ENCODE measurements at regions not wholly inside any gene's neighbourhood (a gene's known extent, or its start where the extent isn't known, plus 50 kb on each side); places are given as distances from the start of the nearest gene placed in this dataset.

DNA sequence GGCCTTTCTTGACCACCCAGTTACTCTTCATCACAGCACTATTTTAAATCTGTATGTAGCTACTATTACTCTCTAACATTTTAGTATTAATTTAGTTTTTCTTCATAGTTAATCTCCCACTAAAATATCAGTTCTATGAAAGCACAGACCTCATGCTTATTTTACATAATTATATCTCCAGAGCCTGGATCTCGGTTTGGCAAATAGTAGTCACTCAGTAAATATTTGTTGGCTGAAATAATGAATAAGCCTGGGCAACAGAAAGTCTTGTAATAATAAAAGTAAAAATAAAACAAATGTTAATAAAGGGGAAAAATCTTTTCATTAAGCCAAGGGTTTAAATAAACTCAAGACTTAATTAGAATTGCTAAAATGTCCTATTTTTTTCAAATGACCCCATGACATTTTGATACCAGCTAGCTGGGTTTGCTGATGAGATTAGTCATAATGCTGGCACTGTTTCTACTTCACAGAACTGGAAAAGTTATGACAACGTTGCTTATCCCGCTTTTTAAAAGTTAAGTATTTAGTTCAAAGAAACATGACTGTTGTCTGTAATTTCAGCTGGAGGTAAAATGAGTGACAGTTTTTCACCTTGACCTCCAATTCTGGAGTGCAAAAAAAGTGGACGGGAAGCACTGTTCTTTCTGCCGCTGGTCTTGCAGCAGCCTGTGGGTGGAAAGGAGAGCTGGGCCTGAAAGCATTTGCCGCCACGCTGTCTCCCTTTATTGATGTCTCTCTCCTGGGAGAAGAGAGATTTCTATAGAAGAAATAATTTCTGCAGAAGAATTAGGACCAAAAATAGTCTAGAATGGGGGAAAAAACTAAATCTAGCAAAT, 85.2 kb upstream of the SPATA13 start:
- DNase-seq, result no peak
- Histone ChIP-seq H3K27ac (ENCODE audit: low read length) (no peak overlapping the region), H3K36me3 (ENCODE audit: control insufficient read depth, insufficient read depth, low read length) (no peaks in the 10 kb centered on the region), H3K4me1 (ENCODE audit: control insufficient read depth, insufficient read depth, low read length) (peaks cover 4% of the 10 kb centered on the region), H3K4me3 (ENCODE audit: low read length) (no peak overlapping the region), H3K9me3 (replicated peaks; ENCODE audit: control insufficient read depth, low read depth, low read length) (no peaks in the 10 kb centered on the region), H3K27me3 (ENCODE audit: control insufficient read depth, insufficient read depth, low read length) (no peaks in the 10 kb centered on the region)
- 37% methylated on average over 2 of the region's 7 CpGs for WGBS (ENCODE audit: insufficient coverage)

DNA sequence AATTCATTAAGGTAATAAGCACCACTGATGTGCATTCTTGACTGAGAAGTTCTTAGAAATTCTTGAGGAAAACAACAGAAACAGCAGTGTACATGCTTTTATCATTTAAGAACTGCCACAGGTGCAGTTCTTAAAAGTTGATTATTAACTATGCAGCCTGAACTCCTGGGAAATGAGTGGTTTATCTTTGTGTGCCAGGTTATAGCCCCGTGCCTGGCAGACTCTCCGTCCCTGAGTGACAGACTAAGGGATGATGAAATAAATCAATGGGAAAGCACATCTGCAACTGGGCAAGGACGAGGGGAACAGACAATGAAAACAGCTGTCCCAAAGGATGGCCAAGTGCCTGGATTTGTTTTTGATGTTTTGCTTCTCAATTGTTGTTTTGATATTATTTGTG, 84.4 kb upstream of the SPATA13 start:
- H3K27me3 ChIP-seq (ENCODE audit: control insufficient read depth, insufficient read depth, low read length), result no peaks in the 10 kb centered on the region
- no peak overlapping the region for H3K27ac ChIP-seq (ENCODE audit: low read length)
- no peaks in the 10 kb centered on the region for H3K9me3 ChIP-seq (replicated peaks; ENCODE audit: control insufficient read depth, low read depth, low read length)
- peak; percentile 17 for DNase-seq
- no peak overlapping the region for H3K4me3 ChIP-seq (ENCODE audit: low read length)
- WGBS (ENCODE audit: insufficient coverage), result 8% methylated on average over 3 of the region's 3 CpGs
- H3K4me1 ChIP-seq (ENCODE audit: control insufficient read depth, insufficient read depth, low read length), result peaks cover 4% of the 10 kb centered on the region
- H3K36me3 ChIP-seq (ENCODE audit: control insufficient read depth, insufficient read depth, low read length), result no peaks in the 10 kb centered on the region

DNA sequence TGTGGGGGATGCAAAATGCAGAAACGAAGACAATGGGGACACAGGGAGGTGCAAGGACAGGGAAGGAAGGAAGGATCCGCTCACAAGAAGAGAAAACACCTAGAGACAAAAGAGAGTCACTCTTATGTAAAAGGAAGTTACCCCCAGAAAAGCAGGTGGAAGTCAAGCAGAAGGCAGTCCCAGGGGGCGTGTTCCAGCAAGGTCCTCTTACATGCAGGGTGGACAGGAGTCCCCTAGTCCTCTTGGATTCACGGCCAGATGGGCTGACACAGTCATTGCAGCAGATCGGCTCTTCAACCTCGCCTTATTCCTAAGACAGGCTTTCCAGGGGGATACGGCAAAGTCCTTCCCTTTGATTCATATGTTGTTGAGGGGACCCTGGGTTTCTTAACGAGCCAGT, 83.9 kb upstream of the SPATA13 start:
- no peak for DNase-seq
- 60% methylated on average over 2 of the region's 8 CpGs for WGBS (ENCODE audit: insufficient coverage)
- Histone ChIP-seq H3K4me3 (ENCODE audit: low read length) (no peak overlapping the region), H3K36me3 (ENCODE audit: control insufficient read depth, insufficient read depth, low read length) (no peaks in the 10 kb centered on the region), H3K27ac (ENCODE audit: low read length) (no peak overlapping the region), H3K27me3 (ENCODE audit: control insufficient read depth, insufficient read depth, low read length) (no peaks in the 10 kb centered on the region), H3K4me1 (ENCODE audit: control insufficient read depth, insufficient read depth, low read length) (peaks cover 4% of the 10 kb centered on the region), H3K9me3 (replicated peaks; ENCODE audit: control insufficient read depth, low read depth, low read length) (no peaks in the 10 kb centered on the region)

DNA sequence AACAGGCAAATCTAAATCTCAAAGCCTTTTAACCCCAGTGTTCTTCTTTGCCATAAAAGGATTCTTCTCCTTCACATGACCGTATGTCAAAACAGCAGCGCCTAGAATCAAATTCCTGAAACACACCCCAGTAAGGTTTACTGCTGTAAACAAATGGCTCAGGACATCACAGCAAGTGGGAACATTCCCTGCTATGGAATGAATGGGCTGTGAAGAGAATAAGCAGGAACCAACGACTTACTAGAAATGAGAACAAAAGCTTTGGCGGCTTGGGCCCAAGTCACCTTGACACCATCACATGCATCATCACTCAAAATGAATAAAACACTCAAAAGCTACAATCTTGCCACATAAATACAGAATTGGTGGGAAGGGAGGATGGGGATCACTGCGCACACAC, 80.4 kb upstream of the SPATA13 start:
- H3K27ac ChIP-seq (ENCODE audit: low read length), result no peak overlapping the region
- H3K4me3 ChIP-seq (ENCODE audit: low read length), result no peak overlapping the region
- 80% methylated on average over 2 of the region's 5 CpGs for WGBS (ENCODE audit: insufficient coverage)

DNA sequence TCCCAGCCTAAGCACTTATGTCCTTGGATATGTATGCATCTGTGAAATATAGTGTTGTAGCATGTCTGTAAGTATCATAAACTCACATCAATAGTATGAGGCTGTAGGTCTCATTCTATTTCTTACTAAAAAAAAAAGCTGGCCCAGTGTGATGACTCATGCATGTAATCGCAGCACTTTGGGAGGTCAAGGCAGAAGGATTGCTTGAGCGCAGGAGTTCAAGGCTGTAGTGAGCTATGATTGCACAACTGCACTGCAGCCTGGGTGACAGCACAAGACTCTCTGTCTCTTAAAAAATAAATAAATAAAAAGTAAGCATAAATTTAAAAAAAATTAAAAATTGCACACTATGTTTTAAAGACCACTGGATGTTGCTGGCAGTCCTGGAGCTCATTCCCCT, 79.1 kb upstream of the SPATA13 start:
- Histone ChIP-seq H3K27ac (ENCODE audit: low read length) (no peak overlapping the region), H3K4me3 (ENCODE audit: low read length) (no peak overlapping the region), H3K36me3 (ENCODE audit: control insufficient read depth, insufficient read depth, low read length) (no peaks in the 10 kb centered on the region), H3K27me3 (ENCODE audit: control insufficient read depth, insufficient read depth, low read length) (no peaks in the 10 kb centered on the region), H3K4me1 (ENCODE audit: control insufficient read depth, insufficient read depth, low read length) (peaks cover 13% of the 10 kb centered on the region), H3K9me3 (replicated peaks; ENCODE audit: control insufficient read depth, low read depth, low read length) (no peaks in the 10 kb centered on the region)
- no peak for DNase-seq
- no CpG with 5 or more reads among the region's 2 CpGs for WGBS (ENCODE audit: insufficient coverage)

More for the DNA sequence above, 80.4 kb upstream of the SPATA13 start:
- no peaks in the 10 kb centered on the region for H3K9me3 ChIP-seq (replicated peaks; ENCODE audit: control insufficient read depth, low read depth, low read length)
- DNase-seq, result no peak
- H3K4me1 ChIP-seq (ENCODE audit: control insufficient read depth, insufficient read depth, low read length), result peaks cover 4% of the 10 kb centered on the region
- H3K27me3 ChIP-seq (ENCODE audit: control insufficient read depth, insufficient read depth, low read length), result no peaks in the 10 kb centered on the region
- H3K36me3 ChIP-seq (ENCODE audit: control insufficient read depth, insufficient read depth, low read length), result no peaks in the 10 kb centered on the region

DNA sequence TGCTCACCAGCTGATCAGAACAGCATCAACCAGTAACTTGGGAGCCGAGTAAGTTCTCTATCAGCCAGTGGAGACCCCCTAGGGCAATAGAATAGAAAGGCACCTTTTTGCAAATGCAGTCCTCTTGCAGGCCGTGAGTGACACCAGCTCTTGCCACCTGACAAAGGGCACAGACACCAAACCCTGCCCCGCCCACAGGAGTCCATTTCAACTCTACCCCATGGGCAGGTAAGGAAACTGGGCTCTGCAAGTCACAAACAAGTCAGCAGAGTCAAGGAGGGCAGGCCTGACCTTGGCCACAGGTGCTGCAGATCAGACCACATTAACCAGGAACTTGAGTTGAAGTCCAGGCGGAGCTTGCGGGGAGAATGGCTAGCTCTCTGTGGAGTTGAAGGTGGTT, 77.4 kb upstream of the SPATA13 start:
- peaks cover 29% of the 10 kb centered on the region for H3K4me1 ChIP-seq (ENCODE audit: control insufficient read depth, insufficient read depth, low read length)
- 100% methylated on average over 1 of the region's 5 CpGs for WGBS (ENCODE audit: insufficient coverage)

DNA sequence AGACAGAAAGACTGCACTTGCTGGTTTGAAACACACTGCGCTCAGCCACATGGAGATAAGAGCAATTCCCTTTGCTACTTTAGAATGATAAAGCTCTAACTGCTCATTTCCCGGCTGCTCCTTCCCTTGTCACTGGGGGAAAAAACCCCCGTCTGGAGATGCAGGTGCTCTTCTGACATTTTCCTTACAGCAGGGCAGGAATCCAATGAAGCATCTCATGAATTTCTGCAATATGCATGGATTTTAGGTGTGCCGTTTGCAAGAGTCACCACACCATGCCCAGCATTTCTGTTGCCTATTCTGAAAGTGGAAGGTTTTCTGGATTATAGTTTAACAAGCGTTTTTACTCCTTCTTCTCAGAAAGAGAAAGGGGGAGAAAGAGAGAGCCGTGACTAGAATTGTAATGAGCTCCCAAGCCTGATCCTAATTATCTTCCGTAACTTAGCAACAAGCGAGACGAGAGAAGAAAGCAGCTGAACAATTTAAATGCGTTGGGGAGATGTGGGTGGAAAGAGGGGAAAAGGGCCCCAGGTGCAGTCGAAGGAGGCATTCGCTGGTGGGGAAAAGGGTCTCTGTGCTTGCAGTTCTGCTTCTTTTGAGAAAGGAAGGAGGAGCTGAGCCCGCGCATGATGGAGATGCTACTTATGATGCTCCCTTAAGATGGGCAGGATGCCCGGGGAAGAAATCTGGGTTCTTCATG, 76.6 kb upstream of the SPATA13 start:
- H3K4me3 ChIP-seq (ENCODE audit: low read length), result no peak overlapping the region
- no peaks in the 10 kb centered on the region for H3K27me3 ChIP-seq (ENCODE audit: control insufficient read depth, insufficient read depth, low read length)
- DNase-seq, result peak; percentile 49
- no peak overlapping the region for H3K27ac ChIP-seq (ENCODE audit: low read length)
- no peaks in the 10 kb centered on the region for H3K36me3 ChIP-seq (ENCODE audit: control insufficient read depth, insufficient read depth, low read length)
- WGBS (ENCODE audit: insufficient coverage), result 9% methylated on average over 4 of the region's 15 CpGs
- peaks cover 34% of the 10 kb centered on the region for H3K4me1 ChIP-seq (ENCODE audit: control insufficient read depth, insufficient read depth, low read length)
- H3K9me3 ChIP-seq (replicated peaks; ENCODE audit: control insufficient read depth, low read depth, low read length), result no peaks in the 10 kb centered on the region

More for the DNA sequence above, 77.4 kb upstream of the SPATA13 start:
- Histone ChIP-seq H3K9me3 (replicated peaks; ENCODE audit: control insufficient read depth, low read depth, low read length) (no peaks in the 10 kb centered on the region), H3K27ac (ENCODE audit: low read length) (no peak overlapping the region), H3K36me3 (ENCODE audit: control insufficient read depth, insufficient read depth, low read length) (no peaks in the 10 kb centered on the region), H3K27me3 (ENCODE audit: control insufficient read depth, insufficient read depth, low read length) (no peaks in the 10 kb centered on the region), H3K4me3 (ENCODE audit: low read length) (no peak overlapping the region)
- no peak for DNase-seq

DNA sequence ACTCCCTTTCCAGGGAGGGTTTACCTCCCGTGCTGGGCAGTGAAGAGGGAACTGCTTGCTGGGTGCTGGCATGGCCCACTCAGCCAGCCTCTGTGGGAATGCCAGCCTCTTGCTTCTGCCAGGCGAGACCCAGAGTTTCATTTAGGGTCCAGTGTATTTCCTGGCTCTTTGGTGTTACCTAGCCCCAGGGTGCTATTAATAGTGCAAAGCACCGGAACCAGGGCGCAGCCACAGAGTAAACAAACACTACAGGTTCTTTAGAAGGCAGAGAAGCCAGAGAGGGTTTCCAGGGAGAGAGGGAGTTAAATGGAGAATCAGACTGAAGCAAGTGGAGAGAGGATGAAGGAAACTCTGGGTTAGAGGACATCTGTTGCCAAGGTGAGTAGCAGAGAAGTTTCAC, 74.9 kb upstream of the SPATA13 start:
- no peaks in the 10 kb centered on the region for H3K9me3 ChIP-seq (replicated peaks; ENCODE audit: control insufficient read depth, low read depth, low read length)
- no peak overlapping the region for H3K27ac ChIP-seq (ENCODE audit: low read length)
- DNase-seq, result no peak
- H3K4me3 ChIP-seq (ENCODE audit: low read length), result no peak overlapping the region
- H3K4me1 ChIP-seq (ENCODE audit: control insufficient read depth, insufficient read depth, low read length), result peaks cover 34% of the 10 kb centered on the region
- H3K36me3 ChIP-seq (ENCODE audit: control insufficient read depth, insufficient read depth, low read length), result no peaks in the 10 kb centered on the region
- 70% methylated on average over 4 of the region's 4 CpGs for WGBS (ENCODE audit: insufficient coverage)
- no peaks in the 10 kb centered on the region for H3K27me3 ChIP-seq (ENCODE audit: control insufficient read depth, insufficient read depth, low read length)

DNA sequence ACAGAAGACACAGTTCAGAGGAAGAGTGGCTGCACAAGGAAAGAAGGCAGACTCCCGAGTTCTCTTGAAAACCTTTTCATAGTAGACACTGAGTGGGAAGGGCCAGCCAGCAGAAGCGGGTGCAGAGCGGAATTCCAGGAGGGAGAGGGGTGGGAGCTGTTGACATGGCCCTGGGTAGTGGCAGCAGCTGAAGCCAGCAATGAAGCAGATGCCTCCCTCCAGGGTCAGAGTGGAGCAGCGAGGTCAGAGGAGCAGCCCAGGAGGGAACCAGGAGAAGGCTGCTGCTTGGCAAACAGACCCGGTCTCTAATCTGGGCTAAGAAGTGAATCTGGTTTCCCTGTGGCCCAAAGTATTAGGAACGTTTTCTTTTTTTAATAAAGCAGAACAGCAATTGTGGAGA, 73.9 kb upstream of the SPATA13 start:
- H3K4me3 ChIP-seq (ENCODE audit: low read length), result no peak overlapping the region
- DNase-seq, result peak; percentile 15
- no peak overlapping the region for H3K27ac ChIP-seq (ENCODE audit: low read length)
- H3K27me3 ChIP-seq (ENCODE audit: control insufficient read depth, insufficient read depth, low read length), result no peaks in the 10 kb centered on the region
- H3K36me3 ChIP-seq (ENCODE audit: control insufficient read depth, insufficient read depth, low read length), result no peaks in the 10 kb centered on the region
- H3K9me3 ChIP-seq (replicated peaks; ENCODE audit: control insufficient read depth, low read depth, low read length), result no peaks in the 10 kb centered on the region
- 57% methylated on average over 6 of the region's 6 CpGs for WGBS (ENCODE audit: insufficient coverage)
- H3K4me1 ChIP-seq (ENCODE audit: control insufficient read depth, insufficient read depth, low read length), result peaks cover 34% of the 10 kb centered on the region

DNA sequence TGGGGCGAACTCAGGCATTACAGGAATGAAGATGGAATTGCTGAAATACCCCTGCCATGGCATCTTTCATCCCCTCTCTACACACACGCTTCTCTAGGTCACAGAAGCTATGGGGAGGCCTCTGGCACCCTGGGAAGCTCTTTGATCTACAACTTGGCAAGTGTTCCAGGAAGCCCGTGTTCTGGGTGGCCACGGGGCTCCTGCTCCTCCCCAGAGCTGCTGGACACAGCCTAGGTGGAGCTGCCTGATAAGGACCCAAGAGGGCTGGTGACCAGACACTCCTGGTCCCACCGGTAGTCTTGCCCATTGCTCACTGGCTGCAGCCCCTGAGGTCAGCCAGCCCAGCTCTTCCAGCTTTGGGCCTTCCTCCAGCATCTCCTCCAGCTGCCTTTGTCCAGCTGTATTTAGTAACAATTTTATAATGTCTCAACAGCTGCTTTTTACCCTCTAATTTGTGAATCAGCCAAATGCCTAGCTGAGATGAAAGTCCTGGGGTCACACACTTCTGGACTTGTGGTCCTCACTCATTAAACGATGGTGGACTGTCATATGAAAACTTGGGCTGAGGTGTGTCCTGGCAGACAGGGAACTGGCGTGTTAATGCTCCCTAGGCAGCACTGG, 72.8 kb upstream of the SPATA13 start:
- Histone ChIP-seq H3K27me3 (ENCODE audit: control insufficient read depth, insufficient read depth, low read length) (no peaks in the 10 kb centered on the region), H3K9me3 (replicated peaks; ENCODE audit: control insufficient read depth, low read depth, low read length) (no peaks in the 10 kb centered on the region), H3K4me3 (ENCODE audit: low read length) (no peak overlapping the region), H3K4me1 (ENCODE audit: control insufficient read depth, insufficient read depth, low read length) (peaks cover 34% of the 10 kb centered on the region), H3K36me3 (ENCODE audit: control insufficient read depth, insufficient read depth, low read length) (no peaks in the 10 kb centered on the region), H3K27ac (ENCODE audit: low read length) (no peak overlapping the region)
- peak; percentile 58 for DNase-seq
- whole genome bisulfite sequencing (ENCODE audit: insufficient coverage), result 50% methylated on average over 6 of the region's 7 CpGs

All from muscle of leg (tissue), 3 donors.